ENCODE measurements at regions not wholly inside any gene's neighbourhood (a gene's known extent, or its start where the extent isn't known, plus 50 kb on each side); places are given as distances from the start of the nearest gene placed in this dataset.
"Not testable (repeated sequence)": the region's sequence is repeated elsewhere in the genome, so short reads cannot be mapped to it uniquely, and the experiment has no call there.

GRCh38 chr9:25453875-25454274 lies 224.4 kb downstream of the TUSC1 start:
- no peaks in the 10 kb centered on the region for H3K36me3 ChIP-seq (ENCODE audit: insufficient read depth, low read length, poor library complexity, severe bottlenecking)
- ChIA-PET POLR2A (ENCODE audit: low non-redundant PET) (no interaction called here), CTCF (no interaction called here)
- no TSS peak for BruUV-seq (replicated peaks)
- no peak overlapping the region for H3K27ac ChIP-seq (ENCODE audit: low read depth, low read length, poor library complexity, severe bottlenecking)
- TF ChIP-seq CTCF (conservative IDR thresholded peaks at IDR 0.05; ENCODE audit: low read depth, low read length) (no peak), EZH2 (IDR thresholded peaks at IDR 0.05; ENCODE audit: borderline replicate concordance, low read depth, low read length, poor library complexity, severe bottlenecking) (no peak)
- no peaks in the 10 kb centered on the region for H3K9me3 ChIP-seq (ENCODE audit: low read depth, low read length, poor library complexity, severe bottlenecking)
- H3K4me1 ChIP-seq (ENCODE audit: insufficient read depth, low read length, poor library complexity, severe bottlenecking), result no peaks in the 10 kb centered on the region
- intact Hi-C loops (cut with micrococcal nuclease; ENCODE audit: unreplicated experiment), result no loop called here
- H3K27me3 ChIP-seq (replicated peaks; ENCODE audit: insufficient read depth, low read depth, low read length, poor library complexity), result no peaks in the 10 kb centered on the region
- no peak overlapping the region for H3K4me3 ChIP-seq (ENCODE audit: low read depth, low read length, poor library complexity, severe bottlenecking)
- DNase-seq (ENCODE audit: low spot score), result no peak

- BruUV-seq (replicated peaks), result no TSS peak
- H3K9me3 ChIP-seq (ENCODE audit: low read depth, low read length, poor library complexity, severe bottlenecking), result no peaks in the 10 kb centered on the region
- no peaks in the 10 kb centered on the region for H3K27me3 ChIP-seq (replicated peaks; ENCODE audit: insufficient read depth, low read depth, low read length, poor library complexity)
- no peaks in the 10 kb centered on the region for H3K4me1 ChIP-seq (ENCODE audit: insufficient read depth, low read length, poor library complexity, severe bottlenecking)
- no peak overlapping the region for H3K27ac ChIP-seq (ENCODE audit: low read depth, low read length, poor library complexity, severe bottlenecking)
- H3K4me3 ChIP-seq (ENCODE audit: low read depth, low read length, poor library complexity, severe bottlenecking), result no peak overlapping the region
- TF ChIP-seq CTCF (conservative IDR thresholded peaks at IDR 0.05; ENCODE audit: low read depth, low read length) (no peak), EZH2 (IDR thresholded peaks at IDR 0.05; ENCODE audit: borderline replicate concordance, low read depth, low read length, poor library complexity, severe bottlenecking) (no peak)
- intact Hi-C loops (cut with micrococcal nuclease; ENCODE audit: unreplicated experiment), result no loop called here
- DNase-seq (ENCODE audit: low spot score), result no peak
- CTCF ChIA-PET, result no interaction called here
- H3K36me3 ChIP-seq (ENCODE audit: insufficient read depth, low read length, poor library complexity, severe bottlenecking), result no peaks in the 10 kb centered on the region
- POLR2A ChIA-PET (ENCODE audit: low non-redundant PET), result no interaction called here
Observed at GRCh38 chr9:25449503-25449902, 228.7 kb downstream of the TUSC1 start.

- intact Hi-C loops (cut with micrococcal nuclease; ENCODE audit: unreplicated experiment); H3K27me3 ChIP-seq (replicated peaks; ENCODE audit: insufficient read depth, low read depth, low read length, poor library complexity); DNase-seq (ENCODE audit: low spot score); H3K27ac ChIP-seq (ENCODE audit: low read depth, low read length, poor library complexity, severe bottlenecking); BruUV-seq (replicated peaks); H3K36me3 ChIP-seq (ENCODE audit: insufficient read depth, low read length, poor library complexity, severe bottlenecking); H3K4me1 ChIP-seq (ENCODE audit: insufficient read depth, low read length, poor library complexity, severe bottlenecking); H3K9me3 ChIP-seq (ENCODE audit: low read depth, low read length, poor library complexity, severe bottlenecking); POLR2A ChIA-PET (ENCODE audit: low non-redundant PET); CTCF ChIA-PET; H3K4me3 ChIP-seq (ENCODE audit: low read depth, low read length, poor library complexity, severe bottlenecking): not testable (repeated sequence)
Observed at GRCh38 chr9:25445721-25446120, 232.5 kb downstream of the TUSC1 start.

- Histone ChIP-seq H3K4me3 (ENCODE audit: low read depth, low read length, poor library complexity, severe bottlenecking) (no peak overlapping the region), H3K27ac (ENCODE audit: low read depth, low read length, poor library complexity, severe bottlenecking) (no peak overlapping the region), H3K4me1 (ENCODE audit: insufficient read depth, low read length, poor library complexity, severe bottlenecking) (no peaks in the 10 kb centered on the region), H3K9me3 (ENCODE audit: low read depth, low read length, poor library complexity, severe bottlenecking) (no peaks in the 10 kb centered on the region), H3K36me3 (ENCODE audit: insufficient read depth, low read length, poor library complexity, severe bottlenecking) (no peaks in the 10 kb centered on the region), H3K27me3 (replicated peaks; ENCODE audit: insufficient read depth, low read depth, low read length, poor library complexity) (no peaks in the 10 kb centered on the region)
- DNase-seq (ENCODE audit: low spot score), result no peak
- TF ChIP-seq CTCF (conservative IDR thresholded peaks at IDR 0.05; ENCODE audit: low read depth, low read length) (no peak), EZH2 (IDR thresholded peaks at IDR 0.05; ENCODE audit: borderline replicate concordance, low read depth, low read length, poor library complexity, severe bottlenecking) (no peak)
- CTCF ChIA-PET, result no interaction called here
- no TSS peak for BruUV-seq (replicated peaks)
- intact Hi-C loops (cut with micrococcal nuclease; ENCODE audit: unreplicated experiment), result no loop called here
- POLR2A ChIA-PET (ENCODE audit: low non-redundant PET), result no interaction called here
Observed at GRCh38 chr9:25442526-25442925, 235.7 kb downstream of the TUSC1 start.

Data from A673 (cell line).